ENCODE measurements at regions not wholly inside any gene's neighbourhood (a gene's known extent, or its start where the extent isn't known, plus 50 kb on each side); places are given as distances from the start of the nearest gene placed in this dataset.
A peak's percentile ranks its signal among the peaks of the same experiment; 100 is the strongest.

DNA sequence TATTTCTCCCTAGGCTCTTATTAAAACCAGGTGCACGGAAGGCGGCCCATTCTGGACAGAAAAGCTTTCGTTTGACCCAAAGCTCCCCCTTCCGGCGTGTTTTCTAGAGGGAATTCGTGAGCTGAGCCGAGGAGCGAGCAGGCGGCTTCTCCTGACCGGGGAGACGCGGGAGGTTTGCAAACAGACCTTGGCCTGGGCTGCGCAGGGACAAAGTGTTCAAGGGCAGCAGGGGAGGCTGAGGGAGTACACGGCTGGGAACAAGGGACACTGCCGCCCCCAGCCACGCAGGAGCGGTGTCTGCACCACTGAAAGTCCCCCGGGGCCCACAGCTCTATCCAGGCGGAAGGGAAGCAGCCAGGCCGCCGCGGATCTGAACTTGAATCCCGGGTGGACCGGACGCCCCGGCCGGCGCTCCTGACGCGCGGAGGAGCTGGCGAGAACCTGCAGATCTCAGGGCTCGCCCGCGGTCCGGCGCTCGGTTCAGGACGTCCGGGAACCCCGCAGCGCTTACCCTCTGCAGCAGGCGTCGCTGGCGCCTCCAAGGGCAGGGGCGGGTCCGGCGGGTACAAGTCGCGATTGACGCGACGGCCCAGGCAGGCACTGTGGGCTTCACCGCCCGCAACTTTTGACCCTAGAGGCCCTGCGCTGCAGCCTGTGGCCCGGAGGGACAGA lies 101.9 kb downstream of the WT1 start:
- ATAC-seq (peak; percentile 90 to 97 (median 94)), FAIRE-seq (no peak), DNase-seq (peak; percentile 65 to 85 (median 70))
- Histone ChIP-seq H3K4me1 (no peaks in the 10 kb centered on the region), H3K36me3 (no peaks in the 10 kb centered on the region), H3K4me3 (peak overlapping the region; percentile 16 to 49 (median 26)), H3K9me3 (no peaks in the 10 kb centered on the region), H3K27ac (no peak overlapping the region), H3K27me3 (peaks cover 0 to 3% (median 0%) of the 10 kb centered on the region in 4 donors)
- 10 to 12% methylated on average over 55 to 57 of the region's 57 CpGs for WGBS, 2 donors
- intact Hi-C loops (cut with DNase I): no loop called here
- TF ChIP-seq, protein P1, sequence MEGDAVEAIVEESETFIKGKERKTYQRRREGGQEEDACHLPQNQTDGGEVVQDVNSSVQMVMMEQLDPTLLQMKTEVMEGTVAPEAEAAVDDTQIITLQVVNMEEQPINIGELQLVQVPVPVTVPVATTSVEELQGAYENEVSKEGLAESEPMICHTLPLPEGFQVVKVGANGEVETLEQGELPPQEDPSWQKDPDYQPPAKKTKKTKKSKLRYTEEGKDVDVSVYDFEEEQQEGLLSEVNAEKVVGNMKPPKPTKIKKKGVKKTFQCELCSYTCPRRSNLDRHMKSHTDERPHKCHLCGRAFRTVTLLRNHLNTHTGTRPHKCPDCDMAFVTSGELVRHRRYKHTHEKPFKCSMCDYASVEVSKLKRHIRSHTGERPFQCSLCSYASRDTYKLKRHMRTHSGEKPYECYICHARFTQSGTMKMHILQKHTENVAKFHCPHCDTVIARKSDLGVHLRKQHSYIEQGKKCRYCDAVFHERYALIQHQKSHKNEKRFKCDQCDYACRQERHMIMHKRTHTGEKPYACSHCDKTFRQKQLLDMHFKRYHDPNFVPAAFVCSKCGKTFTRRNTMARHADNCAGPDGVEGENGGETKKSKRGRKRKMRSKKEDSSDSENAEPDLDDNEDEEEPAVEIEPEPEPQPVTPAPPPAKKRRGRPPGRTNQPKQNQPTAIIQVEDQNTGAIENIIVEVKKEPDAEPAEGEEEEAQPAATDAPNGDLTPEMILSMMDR (IDR thresholded peaks at IDR 0.05): no peak

DNA sequence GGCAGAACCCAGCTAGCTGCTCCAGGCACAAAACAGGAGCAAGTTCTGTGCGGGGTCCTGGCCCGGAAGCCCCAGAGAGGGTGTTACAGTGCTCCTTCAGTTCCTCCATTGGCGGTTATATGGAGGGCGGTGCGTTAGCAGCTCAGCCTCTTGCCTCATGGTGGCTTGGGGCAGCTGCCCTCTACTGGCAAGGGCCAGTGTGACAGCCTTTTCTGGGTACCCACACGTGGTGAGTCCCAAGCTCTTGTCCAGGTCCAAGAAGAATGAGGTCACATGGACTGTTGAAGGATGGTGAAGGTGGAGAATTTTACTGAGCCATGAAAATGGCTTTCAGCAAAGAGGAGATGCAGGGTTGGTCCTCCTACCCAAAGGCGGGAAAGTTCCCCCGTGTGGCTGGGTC lies 100.5 kb downstream of the WT1 start:
- H3K27me3 ChIP-seq: no peaks in the 10 kb centered on the region
- no peaks in the 10 kb centered on the region for H3K36me3 ChIP-seq
- DNase-seq (no peak), ATAC-seq (no peak), FAIRE-seq (no peak)
- TF ChIP-seq, protein P1 (IDR thresholded peaks at IDR 0.05): peak in 1 of 4 donors; percentile 7
- no peak overlapping the region for H3K27ac ChIP-seq
- WGBS, 2 donors: 90% methylated on average over 8 of the region's 8 CpGs
- H3K9me3 ChIP-seq: no peaks in the 10 kb centered on the region
- intact Hi-C loops (cut with DNase I): no loop called here
- H3K4me1 ChIP-seq: no peaks in the 10 kb centered on the region
- no peak overlapping the region for H3K4me3 ChIP-seq
